GM18951 (cell line): ENCODE measurements at regions not wholly inside any gene's neighbourhood (a gene's known extent, or its start where the extent isn't known, plus 50 kb on each side); places are given as distances from the start of the nearest gene placed in this dataset.

Experiments
- POLR2A ChIP-seq: IDR thresholded peaks from 4 replicates; pipeline ENCODE4 v1.6.1; 2011; ENCODE audit warnings: mild to moderate bottlenecking; ENCODE audit not compliant: insufficient read length, insufficient read depth; ENCODE audit errors: extremely low read depth
- in situ Hi-C: fragments of 300-500 bp; cut with MboI; formaldehyde crosslinking; loops from one replicate; pipeline ENCODE4 v1.12.0; 2022; ENCODE audit warnings: low sequenced_read_pairs, mixed read lengths, inconsistent platforms; ENCODE audit not compliant: unreplicated experiment

DNA sequence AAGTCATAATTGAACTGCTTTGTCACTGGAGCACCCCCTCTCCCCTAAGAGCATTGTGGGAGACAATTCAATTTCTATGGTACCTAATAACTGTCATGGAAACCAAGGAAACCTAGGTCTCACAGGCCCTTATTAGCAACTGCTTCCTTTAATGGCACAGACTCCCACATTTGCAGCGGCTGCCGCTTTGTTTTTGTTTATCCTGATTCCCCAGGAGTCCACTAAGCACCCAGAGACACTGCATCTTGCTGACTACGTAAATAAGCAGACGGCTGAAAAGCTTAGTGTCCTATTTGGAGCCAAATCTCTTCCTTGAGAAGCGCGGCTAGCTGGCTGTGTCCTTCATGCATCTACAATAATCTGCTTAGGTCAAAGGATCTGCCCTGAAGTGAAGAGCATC lies 494.4 kb downstream of the TMA16 start:
- no peak for TF ChIP-seq POLR2A
- in situ Hi-C loops = no loop called here

DNA sequence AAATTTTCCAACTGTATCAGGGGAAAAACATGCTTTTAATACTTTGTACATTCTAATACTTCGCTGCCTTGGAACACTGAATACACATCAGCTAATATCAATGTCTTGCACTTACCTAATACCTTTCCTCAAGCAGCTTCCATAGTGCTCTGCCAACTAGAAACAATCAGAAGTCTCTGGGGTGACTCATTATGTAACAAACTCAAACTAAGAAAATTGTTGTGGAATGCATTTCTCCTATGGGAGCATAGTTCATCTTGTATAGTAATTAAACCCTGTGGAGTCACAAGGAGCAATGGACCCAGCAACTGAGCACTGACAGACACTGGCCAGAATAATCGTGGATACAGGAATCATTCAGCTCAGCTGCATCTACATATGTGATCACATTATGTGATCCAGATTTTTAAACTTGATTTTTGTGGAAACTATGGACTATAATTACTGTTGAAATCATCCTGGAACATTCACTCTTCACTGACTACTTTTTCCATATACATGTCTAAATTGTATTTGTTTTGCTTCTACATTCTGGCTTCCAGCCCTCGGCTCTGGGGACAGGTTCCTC lies 496.9 kb downstream of the TMA16 start:
- no peak for TF ChIP-seq POLR2A
- in situ Hi-C loops = no loop called here

DNA sequence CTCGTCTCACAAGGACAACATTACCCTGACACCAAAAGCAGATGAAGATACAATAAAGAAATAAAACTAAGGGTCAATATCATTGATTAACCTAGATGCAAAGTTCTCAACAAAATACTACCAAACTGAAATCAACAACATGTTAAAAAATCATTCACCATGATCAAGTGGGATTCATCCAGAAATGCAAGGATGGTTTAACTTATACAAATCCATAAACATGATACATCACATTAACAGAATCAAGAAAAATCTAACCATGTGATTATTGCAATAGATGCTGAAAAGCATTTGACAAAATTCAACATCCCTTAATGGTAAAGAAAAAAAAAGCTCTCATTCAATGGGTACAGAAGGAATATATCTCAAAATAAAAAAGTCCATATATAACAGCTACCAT lies 514.9 kb downstream of the TMA16 start:
- in situ Hi-C loops = loop anchor here (25.0 kb wide), 3 partner anchors 247 to 728 kb away; no protein-coding TSS in a partner anchor
- TF ChIP-seq POLR2A = no peak

DNA sequence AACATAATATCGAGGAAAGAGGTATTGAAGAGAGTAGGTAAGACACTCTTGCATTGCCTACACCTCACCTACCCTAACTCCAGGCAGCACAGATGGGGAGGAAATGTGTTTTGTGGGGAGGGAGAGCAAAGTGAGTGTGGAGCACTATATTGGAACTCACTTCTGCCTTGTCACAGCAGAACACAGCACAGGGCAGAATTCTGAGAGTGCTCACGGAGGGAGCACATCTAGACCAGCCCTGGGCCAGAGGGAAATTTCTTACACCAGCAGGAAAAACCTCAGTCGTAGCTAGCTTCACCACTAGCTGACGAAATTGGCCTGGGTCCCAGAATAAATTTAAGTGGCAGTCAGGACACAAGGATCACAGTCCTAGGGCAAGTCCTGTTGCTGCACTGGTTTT lies 517.3 kb downstream of the TMA16 start:
- in situ Hi-C loops = loop anchor here (25.0 kb wide), 3 partner anchors 249 to 726 kb away; no protein-coding TSS in a partner anchor
- no peak for TF ChIP-seq POLR2A

DNA sequence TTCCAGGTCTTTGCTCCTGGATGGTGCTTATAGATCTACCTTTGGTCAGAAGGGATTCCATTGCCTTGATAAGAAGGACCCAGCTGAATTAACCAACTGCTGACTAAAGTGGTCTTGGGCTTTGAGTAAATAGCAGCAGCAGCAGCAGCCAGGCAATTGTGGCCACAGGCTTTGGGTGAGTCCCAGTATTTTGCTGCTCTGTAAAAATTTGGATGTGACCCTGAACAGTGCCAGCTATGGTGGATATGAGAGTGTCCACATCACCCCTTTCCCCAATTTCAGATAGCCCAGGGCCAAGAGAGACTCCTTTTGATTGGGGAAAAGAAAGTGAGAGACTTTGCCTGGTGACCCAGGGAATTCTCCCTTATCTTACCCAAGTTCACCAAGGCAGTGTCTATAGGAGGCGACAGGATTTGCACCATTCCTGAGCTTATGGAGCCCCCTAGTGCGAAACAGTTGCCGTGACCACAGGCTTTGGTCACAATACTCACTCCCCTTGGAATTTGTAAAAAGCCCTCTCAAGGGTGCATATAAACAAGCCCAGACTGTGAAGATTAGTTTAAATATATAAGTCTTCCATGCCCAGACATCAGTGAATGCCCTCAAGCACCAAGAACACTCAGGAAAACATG lies 518.0 kb downstream of the TMA16 start:
- in situ Hi-C loops = loop anchor here (25.0 kb wide), 3 partner anchors 250 to 725 kb away; no protein-coding TSS in a partner anchor
- no peak for TF ChIP-seq POLR2A

DNA sequence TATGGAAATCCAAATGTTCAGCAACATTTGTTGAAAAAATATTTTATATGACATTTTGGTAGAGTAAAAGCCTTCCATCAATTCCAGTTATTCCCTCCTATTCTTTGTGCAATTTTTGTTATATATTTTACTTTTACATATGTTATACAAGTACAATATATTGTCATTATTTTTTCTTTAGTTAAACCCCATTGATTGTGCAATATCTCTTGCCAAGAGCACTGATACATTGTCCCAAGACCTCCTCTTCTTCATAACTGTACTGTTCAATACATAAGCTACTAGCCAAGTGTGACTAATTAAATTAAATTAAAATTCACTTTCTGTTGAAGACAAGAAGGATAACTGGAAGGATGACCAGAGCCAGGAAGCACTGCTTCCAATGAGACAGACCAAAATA lies 527.5 kb downstream of the TMA16 start:
- in situ Hi-C loops = loop anchor here (25.0 kb wide), 3 partner anchors 260 to 715 kb away; no protein-coding TSS in a partner anchor

DNA sequence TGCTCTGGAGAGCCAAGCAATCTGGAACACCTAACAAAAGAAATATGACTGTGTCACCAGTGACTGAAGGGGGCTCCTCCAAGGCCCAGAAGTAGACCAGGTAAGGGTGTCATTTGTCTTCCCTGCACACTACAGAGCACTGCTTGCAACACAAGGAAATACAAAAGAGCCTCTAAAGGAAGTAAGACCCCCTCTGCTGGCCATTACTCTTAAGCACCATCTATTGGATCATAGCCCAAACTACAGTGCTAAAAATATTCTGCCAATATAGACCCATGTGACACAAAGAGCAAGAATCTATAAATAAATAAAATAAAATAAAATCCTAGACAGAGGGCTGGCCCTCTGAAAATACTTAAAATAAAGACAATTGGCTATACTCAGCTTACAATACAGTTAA lies 528.7 kb downstream of the TMA16 start:
- no peak for TF ChIP-seq POLR2A
- in situ Hi-C loops = loop anchor here (25.0 kb wide), 3 partner anchors 261 to 714 kb away; no protein-coding TSS in a partner anchor

More for the DNA sequence above, 527.5 kb downstream of the TMA16 start:
- TF ChIP-seq POLR2A = no peak

DNA sequence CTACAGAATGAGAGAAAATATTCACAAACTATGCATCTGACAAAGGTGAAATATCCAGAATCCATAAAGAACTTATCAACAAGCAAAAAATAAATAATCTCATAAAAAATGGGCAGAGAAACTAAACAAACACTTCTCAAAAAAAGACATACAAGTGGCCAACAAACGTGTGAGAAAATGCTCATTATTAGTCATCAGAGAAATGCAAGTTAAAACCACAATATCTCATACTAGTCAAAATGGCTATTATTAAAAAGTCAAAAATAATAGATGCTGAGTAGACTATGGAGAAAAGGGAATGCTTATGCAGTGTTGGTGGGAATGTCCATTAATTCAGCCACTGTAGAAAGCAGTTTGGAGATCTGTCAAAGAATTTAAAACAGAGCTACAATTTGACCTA lies 533.3 kb downstream of the TMA16 start:
- in situ Hi-C loops = no loop called here
- no peak for TF ChIP-seq POLR2A

DNA sequence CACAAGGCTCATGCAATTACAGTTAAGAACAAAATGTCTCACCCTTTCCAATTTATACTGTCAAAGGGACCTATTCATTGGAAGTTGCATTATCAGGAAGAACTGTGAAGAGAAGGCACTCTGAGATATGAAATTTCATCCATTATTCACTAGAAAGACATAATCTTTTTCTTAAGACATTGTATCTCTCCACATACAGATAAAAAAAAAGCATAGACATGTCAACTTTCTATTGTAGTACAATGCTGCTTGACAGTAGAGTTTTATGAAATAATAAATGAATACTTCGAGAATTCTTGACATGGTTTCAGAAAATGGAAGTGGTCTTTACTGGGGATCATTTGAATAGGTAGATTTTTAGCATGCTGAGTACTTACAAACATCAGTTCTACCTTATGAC lies 545.0 kb downstream of the TMA16 start:
- TF ChIP-seq POLR2A = no peak
- in situ Hi-C loops = no loop called here

DNA sequence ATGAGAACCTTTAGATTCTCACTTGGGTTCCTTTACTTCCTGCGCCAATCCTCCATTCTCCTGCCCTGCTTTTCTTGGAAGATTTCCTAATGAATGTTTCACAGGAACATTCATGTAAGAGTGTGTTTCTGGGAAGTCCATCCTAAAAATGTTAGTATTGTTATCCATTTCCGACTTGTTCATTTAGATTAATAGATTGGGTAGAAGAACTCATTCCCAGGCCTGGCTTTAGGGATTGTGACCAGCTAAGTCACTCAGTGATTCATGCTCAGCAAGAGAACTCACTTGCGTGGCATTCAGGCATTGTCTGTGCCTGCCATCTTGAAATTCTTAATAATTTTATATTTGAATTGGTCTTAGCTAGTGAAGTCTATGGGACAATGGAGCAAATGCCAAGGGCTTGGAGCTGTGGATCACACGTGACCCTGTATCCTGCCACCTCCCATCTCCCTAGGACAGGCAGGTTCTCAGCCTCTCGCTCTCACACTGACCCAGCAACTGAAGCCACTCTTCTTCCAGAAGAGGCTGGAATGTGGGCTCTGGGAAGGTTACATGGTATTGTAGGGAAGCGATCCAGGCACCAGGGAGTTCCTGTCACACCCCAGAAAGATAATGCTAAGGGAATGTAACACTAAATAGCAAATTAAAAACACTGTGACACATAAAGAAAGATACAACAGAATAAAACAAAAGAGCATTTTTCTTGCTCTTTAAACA lies 562.1 kb downstream of the TMA16 start:
- in situ Hi-C loops = no loop called here

DNA sequence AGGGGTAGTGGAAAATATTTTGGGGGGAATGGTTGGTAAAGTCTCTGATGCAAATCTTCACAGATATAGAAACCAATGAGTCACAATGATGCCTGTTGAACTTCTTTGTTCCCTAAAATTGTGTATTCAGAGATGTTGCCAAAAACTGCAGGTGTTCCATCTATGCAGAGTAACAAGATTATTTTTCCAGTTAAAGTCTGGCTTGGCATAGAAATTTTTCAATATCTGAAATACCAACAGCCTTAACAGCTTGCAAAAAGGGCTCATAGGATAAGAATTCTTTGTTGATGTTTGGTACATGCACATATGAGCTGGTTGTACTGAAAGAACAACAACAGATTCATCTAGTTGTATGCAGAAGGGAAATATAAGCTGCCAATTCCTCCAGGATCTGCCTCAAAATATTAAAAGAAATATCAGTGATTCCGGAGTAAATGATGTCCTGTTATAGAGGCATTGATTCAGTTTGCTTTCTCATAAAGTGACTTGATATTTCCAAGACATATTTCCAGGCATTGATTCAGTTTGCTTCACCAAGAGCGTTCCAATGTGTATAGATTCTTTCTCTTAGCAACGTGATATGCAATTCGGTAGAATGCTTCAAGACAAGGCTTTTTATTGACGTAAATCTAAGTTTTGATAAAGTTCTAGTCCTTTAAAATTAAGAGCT lies 564.4 kb downstream of the TMA16 start:
- no peak for TF ChIP-seq POLR2A
- in situ Hi-C loops = no loop called here

More for the DNA sequence above, 562.1 kb downstream of the TMA16 start:
- no peak for TF ChIP-seq POLR2A

DNA sequence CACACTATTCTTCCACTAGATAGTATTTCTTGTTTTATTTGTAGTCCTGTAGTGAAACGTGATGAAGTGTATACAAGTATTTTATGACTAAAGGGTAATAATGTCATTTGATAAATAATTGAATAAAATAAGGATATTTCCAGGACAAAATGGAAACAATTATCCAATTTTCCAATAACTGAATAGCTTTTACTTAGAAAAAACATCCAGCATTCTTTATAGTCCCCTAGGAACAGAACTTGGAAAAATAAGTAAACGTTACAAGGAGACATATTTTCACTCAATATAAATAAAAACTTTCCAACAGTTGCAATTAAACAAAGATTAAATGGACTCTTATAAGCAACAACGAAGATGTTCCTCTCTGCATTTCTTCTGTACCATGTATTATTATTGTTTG lies 566.0 kb downstream of the TMA16 start:
- TF ChIP-seq POLR2A = no peak
- in situ Hi-C loops = no loop called here

DNA sequence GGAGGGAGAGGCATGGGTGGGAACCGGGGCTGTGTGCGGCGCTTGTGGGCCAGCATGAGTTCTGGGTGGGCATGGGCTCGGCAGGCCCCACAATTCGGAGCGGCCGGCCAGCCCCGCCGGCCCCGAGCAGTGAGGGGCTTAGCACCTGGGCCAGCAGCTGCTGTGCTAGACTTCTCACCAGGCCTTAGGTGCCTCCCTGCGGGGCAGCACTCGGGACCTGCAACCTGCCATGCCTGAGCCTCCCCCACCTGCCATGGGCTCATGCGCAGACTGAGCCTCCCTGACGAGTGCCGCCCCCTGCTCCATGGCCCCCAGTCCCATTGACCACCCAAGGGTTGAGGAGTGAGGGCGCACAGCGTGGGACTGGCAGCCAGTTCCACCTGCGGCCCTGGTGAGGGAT lies 573.9 kb downstream of the TMA16 start:
- no peak for TF ChIP-seq POLR2A
- in situ Hi-C loops = no loop called here
